NCI-H460 (cell line): ENCODE measurements at regions not wholly inside any gene's neighbourhood (a gene's known extent, or its start where the extent isn't known, plus 50 kb on each side); places are given as distances from the start of the nearest gene placed in this dataset.

Experiments
- DNase-seq: peaks from one replicate; pipeline ENCODE4 v3.0.0-alpha.2; 2016; ENCODE audit warnings: low read depth; ENCODE audit errors: extremely low read depth

GRCh38 chr10:118501637-118502440, 93.6 kb downstream of the PRLHR start:
- peak; percentile 13 for DNase-seq

DNA sequence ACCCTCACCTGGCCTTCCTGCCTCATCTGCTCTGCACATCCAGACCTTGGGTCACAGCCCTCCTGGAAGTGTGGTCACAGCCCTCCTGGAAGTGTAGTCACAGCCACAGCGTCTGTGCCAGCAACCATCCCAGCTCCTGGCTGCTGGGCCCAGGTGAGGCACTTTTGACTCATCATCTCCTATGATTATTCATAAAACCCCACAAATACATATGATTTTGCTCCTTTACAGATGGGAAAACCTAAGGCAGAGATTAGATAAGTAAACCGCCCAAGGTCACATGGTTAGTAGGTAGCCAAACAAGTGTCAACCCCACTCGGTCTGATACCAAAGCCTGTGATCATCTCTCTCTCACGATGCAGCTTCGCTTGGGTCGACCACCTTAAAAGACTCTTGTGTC, 94.3 kb downstream of the PRLHR start:
- DNase-seq = no peak

GRCh38 chr10:118500477-118501104, 94.9 kb downstream of the PRLHR start:
- no peak for DNase-seq

GRCh38 chr10:118499186-118499585, 96.3 kb downstream of the PRLHR start:
- DNase-seq = no peak

- DNase-seq = no peak
Observed at GRCh38 chr10:118498623-118499022, 96.8 kb downstream of the PRLHR start.

DNA sequence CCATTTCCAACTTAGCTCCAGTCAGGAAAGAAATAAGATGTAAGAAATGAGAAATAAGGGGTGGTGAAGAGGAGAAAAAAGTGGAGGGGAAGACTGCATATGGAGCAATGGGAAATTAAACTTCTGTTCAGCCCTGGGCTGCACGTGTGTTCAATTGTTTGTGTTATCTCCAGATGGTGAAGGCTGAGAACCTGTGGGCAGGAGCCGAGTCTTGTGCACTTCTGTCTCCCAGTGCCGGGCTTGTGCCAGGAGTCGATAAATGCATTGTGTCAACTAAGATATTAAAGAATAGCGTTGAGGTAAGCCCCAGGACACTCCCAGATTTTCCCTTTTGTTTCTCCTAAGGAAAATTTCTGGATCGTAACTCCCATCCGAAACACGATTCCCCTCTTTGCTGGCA, 98.2 kb downstream of the PRLHR start:
- DNase-seq = no peak

- no peak for DNase-seq
Observed at GRCh38 chr10:118496525-118496924, 98.9 kb downstream of the PRLHR start.

GRCh38 chr10:118495499-118495898, 99.9 kb downstream of the PRLHR start:
- no peak for DNase-seq

GRCh38 chr10:118491055-118491454, 104.4 kb downstream of the PRLHR start:
- DNase-seq = no peak

DNA sequence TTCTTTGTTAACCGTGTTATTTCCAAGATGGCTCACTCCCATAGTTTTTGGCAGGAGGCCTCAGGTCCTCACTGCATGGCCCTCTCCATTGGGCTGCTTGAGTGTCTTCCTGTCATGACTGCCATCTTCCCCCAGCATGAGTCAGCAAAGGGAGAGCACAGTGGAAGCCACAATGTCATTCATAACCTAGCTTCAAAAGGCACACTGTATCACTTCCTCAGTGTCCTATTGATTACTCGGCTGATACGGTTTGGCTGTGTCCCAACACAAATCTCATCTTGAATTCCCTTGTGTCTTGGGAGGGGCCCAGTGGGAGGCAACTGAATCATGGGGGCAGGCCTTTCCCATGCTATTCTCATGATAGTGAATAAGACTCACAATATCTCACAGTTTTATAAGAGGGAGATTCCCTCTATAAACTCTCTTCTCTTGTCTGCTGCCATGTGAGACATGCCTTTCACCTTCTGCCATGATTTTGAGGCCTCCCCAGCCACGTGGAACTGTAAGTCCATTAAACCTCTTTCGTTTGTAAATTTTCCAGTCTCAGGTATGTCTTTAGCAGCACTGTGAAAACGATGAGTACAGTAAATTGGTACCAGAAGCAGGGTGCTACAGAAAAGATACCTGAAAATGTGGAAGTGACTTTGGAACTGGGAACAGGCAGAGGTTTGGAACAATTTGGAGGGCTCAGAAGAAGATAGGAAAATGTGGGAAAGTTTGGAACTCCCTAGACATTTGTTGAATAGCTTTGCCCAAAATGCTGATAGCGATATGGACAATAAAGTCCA, 106.5 kb downstream of the PRLHR start:
- DNase-seq = no peak

GRCh38 chr10:118485641-118486040, 109.8 kb downstream of the PRLHR start:
- DNase-seq = no peak

GRCh38 chr10:118484152-118484871, 111.1 kb downstream of the PRLHR start:
- no peak for DNase-seq

GRCh38 chr10:118483496-118483895, 112.0 kb downstream of the PRLHR start:
- no peak for DNase-seq

DNA sequence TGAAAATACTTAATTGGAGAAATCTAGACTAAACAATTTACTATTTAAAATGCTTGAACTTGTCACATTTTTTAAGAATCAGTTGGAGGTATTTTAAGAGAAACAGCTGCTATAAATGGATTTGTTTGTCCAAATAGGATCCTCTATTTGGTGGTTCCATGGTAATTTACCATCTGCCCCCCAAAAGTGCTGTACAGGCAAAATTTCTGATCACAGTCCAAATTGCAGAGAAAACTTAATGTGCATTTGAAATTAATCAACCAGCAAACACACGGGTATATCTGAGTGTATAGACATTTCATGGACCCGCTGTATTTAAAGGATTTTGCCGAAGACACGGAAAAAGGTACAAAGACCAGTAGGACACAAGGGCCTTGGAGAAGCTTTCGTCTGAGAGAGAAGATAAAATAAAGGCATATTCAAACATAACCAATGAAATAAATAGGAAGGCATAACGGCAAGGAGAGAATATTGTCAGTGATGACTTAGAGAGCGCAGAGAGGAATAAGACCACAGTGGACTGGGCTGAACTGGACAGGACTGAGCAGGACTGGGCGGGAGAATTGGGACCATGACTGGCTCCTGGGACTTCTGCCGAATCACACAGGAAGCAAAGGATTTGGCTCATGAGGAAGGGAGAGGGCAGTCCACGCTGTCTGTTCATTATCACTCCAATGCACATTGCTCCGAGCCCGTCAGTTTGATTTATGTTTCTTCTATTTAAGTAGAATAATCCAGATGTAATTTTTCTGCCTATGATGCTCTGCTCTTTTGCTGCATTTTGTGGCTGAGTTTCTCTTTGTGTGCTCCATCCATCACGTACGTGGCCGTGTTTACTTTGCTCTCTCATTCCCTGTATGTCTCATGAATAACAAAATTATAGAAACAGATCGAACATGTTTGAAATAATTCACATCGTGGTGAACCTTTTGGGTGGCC, 112.8 kb downstream of the PRLHR start:
- DNase-seq = no peak

- no peak for DNase-seq
Observed at GRCh38 chr10:118481871-118482270, 113.6 kb downstream of the PRLHR start.

GRCh38 chr10:118475214-118475613, 120.2 kb downstream of the PRLHR start:
- no peak for DNase-seq

- DNase-seq = no peak
Observed at GRCh38 chr10:118474111-118474510, 121.3 kb downstream of the PRLHR start.

GRCh38 chr10:118473305-118473960, 122.0 kb downstream of the PRLHR start:
- DNase-seq = no peak
